ENCODE measurements at regions not wholly inside any gene's neighbourhood (a gene's known extent, or its start where the extent isn't known, plus 50 kb on each side); places are given as distances from the start of the nearest gene placed in this dataset.

DNA sequence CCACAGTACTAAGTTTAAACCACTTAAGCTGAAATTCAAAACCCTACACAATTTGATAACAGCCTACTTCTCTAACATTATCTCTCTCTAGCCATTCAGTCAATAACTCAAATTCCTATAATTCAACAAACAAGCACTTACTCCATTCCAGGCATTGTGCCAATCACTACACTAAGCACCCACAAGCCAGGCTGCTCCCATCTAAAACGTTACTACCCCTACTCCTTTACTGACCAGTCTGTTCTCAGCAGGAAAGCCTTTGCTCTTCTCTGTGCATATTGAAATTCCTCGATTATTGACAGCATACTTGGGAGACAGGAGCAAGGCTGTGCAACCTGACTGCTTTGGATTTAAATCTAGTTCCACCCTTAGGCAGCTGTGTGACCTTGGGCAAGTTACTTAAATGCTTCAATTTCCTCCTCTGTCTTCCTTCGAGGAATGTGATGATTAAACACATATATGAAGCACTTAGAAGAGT is 177.2 kb upstream of the THBS1 start:
- TF ChIP-seq EZH2 (IDR thresholded peaks at IDR 0.05; ENCODE audit: insufficient read depth, poor library complexity, severe bottlenecking) (no peak), EZH2phosphoT487 (IDR thresholded peaks at IDR 0.05; ENCODE audit: insufficient read depth, low read depth) (no peak)
